H1 (cell line): ENCODE measurements at regions not wholly inside any gene's neighbourhood (a gene's known extent, or its start where the extent isn't known, plus 50 kb on each side); places are given as distances from the start of the nearest gene placed in this dataset.

Experiments
- ATF3 ChIP-seq: IDR thresholded peaks from 2 replicates; pipeline ENCODE4 v1.6.1; 2011; ENCODE audit warnings: low read depth, mild to moderate bottlenecking, low read length; ENCODE audit not compliant: insufficient read depth
- CBX5 ChIP-seq: fragments of 300-800, 300-1000 bp; sonication (generic); IDR thresholded peaks from 2 replicates; pipeline ENCODE4 v1.7.1; 2016; ENCODE audit warnings: antibody characterized with exemption, low read length, low read depth
- CHD7 ChIP-seq: fragments of 300-600 bp; sonication (generic); IDR thresholded peaks from 2 replicates; pipeline ENCODE4 v1.7.1; 2012; ENCODE audit warnings: low read length, moderate library complexity, mild to moderate bottlenecking, inconsistent platforms; ENCODE audit not compliant: insufficient replicate concordance
- CTCF ChIP-seq, 3 experiments: IDR thresholded peaks; 1 replicate in 2 of 3; 2 replicates in 1 of 3; pipeline versions ENCODE4 v1.5.1 to v1.6.1; 2011; ENCODE audit warnings: low read length in 3 of 3, mild to moderate bottlenecking in 3 of 3, inconsistent platforms in 2 of 3, low read depth in 1 of 3, moderate library complexity in 1 of 3; ENCODE audit not compliant: insufficient read depth in 1 of 3; ENCODE audit errors: control extremely low read depth in 1 of 3
- KDM5A ChIP-seq: fragments of 200-600 bp; IDR thresholded peaks from 2 replicates; pipeline ENCODE4 v1.7.1; 2012; ENCODE audit warnings: mild to moderate bottlenecking, low read length, inconsistent platforms, mixed read lengths
- SIRT6 ChIP-seq: IDR thresholded peaks from one replicate; pipeline ENCODE4 v1.7.1; 2012; ENCODE audit warnings: low read length, inconsistent platforms
- SP2 ChIP-seq: IDR thresholded peaks from 2 replicates; pipeline ENCODE4 v1.6.1; 2012; ENCODE audit warnings: mild to moderate bottlenecking, low read length, inconsistent platforms
- TEAD4 ChIP-seq: IDR thresholded peaks from 2 replicates; pipeline ENCODE4 v1.6.1; 2012; ENCODE audit warnings: low read depth, low read length, inconsistent platforms, mixed read lengths

DNA sequence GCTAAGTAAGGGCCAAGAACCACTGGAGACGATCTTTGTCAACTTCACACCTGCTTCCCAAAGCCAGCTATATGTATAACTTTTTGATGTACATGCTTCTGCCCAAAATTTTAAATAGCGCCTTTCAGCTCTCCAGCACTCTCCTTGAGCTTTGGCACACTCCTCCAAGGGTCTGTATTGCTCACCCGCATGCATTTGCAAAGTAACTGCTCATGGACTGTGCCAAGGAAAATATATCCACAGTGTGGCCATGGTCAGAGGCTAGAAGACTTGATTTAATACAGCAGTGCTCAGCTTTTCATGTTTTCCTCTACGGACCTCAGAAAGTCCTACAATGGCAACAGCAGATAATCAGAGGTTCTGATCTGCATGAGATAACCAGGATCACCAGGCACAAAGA, 550.1 kb downstream of the SOX6 start (continued):
- TF ChIP-seq CHD7 (no peak), TEAD4 (no peak), SIRT6 (no peak), CBX5 (no peak), ATF3 (no peak), SP2 (no peak), KDM5A (no peak), CTCF (IDR thresholded peaks at IDR 0.05; ENCODE audit: control extremely low read depth in 1 of 3, insufficient read depth in 1 of 3, low read depth in 1 of 3, low read length in 3 of 3) (no peak)
